T-helper 2 cell treated with Interferon-gamma antibody and Interleukin-4, amounts not matched to agents 5 μg/mL and 100 μg/mL, for 36 hours (primary cell): ENCODE measurements at regions not wholly inside any gene's neighbourhood (a gene's known extent, or its start where the extent isn't known, plus 50 kb on each side); places are given as distances from the start of the nearest gene placed in this dataset.

Experiments used
- DNase-seq: peaks from one replicate; pipeline ENCODE4 v3.0.0; 2021; ENCODE audit warnings: low spot score
- H3K27ac Mint-ChIP-seq: one replicate; pipeline ENCODE4 v1.8.0; 2021; ENCODE audit warnings: mild to moderate bottlenecking, mixed read lengths
- H3K27me3 Mint-ChIP-seq: one replicate; pipeline ENCODE4 v1.8.0; 2021; ENCODE audit warnings: low read depth, mixed read lengths
- H3K36me3 Mint-ChIP-seq: one replicate; pipeline ENCODE4 v1.8.0; 2021; ENCODE audit warnings: low read depth, mixed read lengths
- H3K4me1 Mint-ChIP-seq: one replicate; pipeline ENCODE4 v1.8.0; 2021; ENCODE audit warnings: low read depth, mixed read lengths
- H3K4me3 Mint-ChIP-seq: one replicate; pipeline ENCODE4 v1.8.0; 2022; ENCODE audit warnings: mild to moderate bottlenecking, moderate library complexity, mixed read lengths
- H3K9me3 Mint-ChIP-seq: one replicate; pipeline ENCODE4 v1.8.0; 2021; ENCODE audit warnings: mixed read lengths

- Mint-ChIP-seq H3K27ac (peak overlapping the region; percentile 44), H3K27me3 (no peaks in the 10 kb centered on the region), H3K36me3 (peaks cover 14% of the 10 kb centered on the region), H3K9me3 (no peaks in the 10 kb centered on the region), H3K4me3 (no peak overlapping the region), H3K4me1 (peaks cover 14% of the 10 kb centered on the region)
- no peak for DNase-seq
Measured at GRCh38 chr2:74048843-74049519, 64.3 kb downstream of the TET3 start.

- Mint-ChIP-seq H3K4me1 (peaks cover 16% of the 10 kb centered on the region), H3K36me3 (peaks cover 14% of the 10 kb centered on the region), H3K4me3 (no peak overlapping the region), H3K27ac (no peak overlapping the region), H3K27me3 (no peaks in the 10 kb centered on the region), H3K9me3 (no peaks in the 10 kb centered on the region)
- DNase-seq, result no peak
Measured at GRCh38 chr2:74050151-74050550, 65.4 kb downstream of the TET3 start.

DNA sequence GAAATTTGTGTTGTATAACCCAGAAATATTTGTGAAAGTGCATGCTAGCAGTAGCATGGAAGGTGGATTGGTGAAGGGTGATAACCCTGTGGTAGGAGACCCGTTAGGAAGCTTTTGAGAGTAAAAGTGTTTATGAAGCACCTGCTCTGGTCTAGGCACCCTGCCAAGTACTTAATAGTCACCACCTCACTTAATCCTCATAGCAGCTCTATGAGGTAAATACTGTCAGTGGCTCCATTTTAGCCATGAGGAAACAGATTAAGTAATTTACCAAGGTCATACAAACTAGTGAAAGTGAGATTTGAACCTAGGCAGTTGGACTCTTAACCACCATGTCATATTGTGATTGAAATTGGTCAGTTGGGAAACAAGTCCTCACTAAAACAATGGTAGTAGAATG, 66.8 kb downstream of the TET3 start:
- Mint-ChIP-seq H3K4me3 (no peak overlapping the region), H3K36me3 (peaks cover 14% of the 10 kb centered on the region)

GRCh38 chr2:74052732-74053710, 68.3 kb downstream of the TET3 start:
- Mint-ChIP-seq H3K9me3 (no peaks in the 10 kb centered on the region), H3K27ac (peak overlapping the region; percentile 46), H3K36me3 (peaks cover 17% of the 10 kb centered on the region), H3K27me3 (no peaks in the 10 kb centered on the region), H3K4me1 (peaks cover 16% of the 10 kb centered on the region), H3K4me3 (peak overlapping the region; percentile 40)
- no peak for DNase-seq

More for the DNA sequence above, 66.8 kb downstream of the TET3 start:
- no peak for DNase-seq
- H3K27me3 Mint-ChIP-seq, result no peaks in the 10 kb centered on the region
- no peaks in the 10 kb centered on the region for H3K9me3 Mint-ChIP-seq
- no peak overlapping the region for H3K27ac Mint-ChIP-seq
- peaks cover 16% of the 10 kb centered on the region for H3K4me1 Mint-ChIP-seq

DNA sequence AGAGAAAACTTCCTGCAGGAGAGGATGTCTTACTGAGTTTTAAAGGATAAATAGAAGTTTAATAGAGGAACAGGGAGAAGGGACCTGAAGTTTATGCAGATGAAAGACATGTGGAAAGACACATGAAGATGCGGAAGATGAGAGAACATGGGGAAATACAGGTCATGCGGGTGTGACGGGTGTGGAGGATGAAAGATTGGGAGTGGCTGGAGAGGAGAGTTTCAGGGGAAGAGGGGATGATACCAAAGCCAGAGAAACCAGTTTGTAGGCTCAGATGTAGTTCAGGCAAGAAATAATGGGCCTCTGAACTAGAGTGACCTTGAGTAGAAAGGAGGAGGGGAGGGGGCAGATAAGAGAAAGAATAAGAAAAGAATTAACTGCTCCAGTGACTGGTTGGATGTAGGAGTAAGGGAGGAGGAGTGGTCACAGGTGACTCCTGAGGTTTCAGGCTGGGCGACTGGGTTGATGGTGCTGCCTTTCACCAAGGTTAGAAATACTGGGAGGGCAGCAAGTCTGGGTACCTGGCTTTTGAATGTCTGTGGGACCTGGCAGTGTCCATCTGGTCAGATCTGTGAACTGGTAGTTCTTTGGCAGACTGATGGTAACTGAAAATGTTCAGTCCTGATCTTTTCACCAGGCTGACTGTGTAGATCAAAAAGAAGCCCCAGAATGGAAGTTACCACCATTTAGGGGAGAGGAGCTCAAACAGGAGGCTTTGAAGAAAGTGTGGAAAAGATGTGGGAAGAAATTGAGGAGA, 69.4 kb downstream of the TET3 start:
- Mint-ChIP-seq H3K27ac (no peak overlapping the region), H3K4me3 (peak overlapping the region; percentile 40), H3K9me3 (no peaks in the 10 kb centered on the region), H3K36me3 (peaks cover 10% of the 10 kb centered on the region), H3K4me1 (peaks cover 13% of the 10 kb centered on the region), H3K27me3 (no peaks in the 10 kb centered on the region)
- no peak for DNase-seq

GRCh38 chr2:74059137-74059775, 74.5 kb downstream of the TET3 start:
- Mint-ChIP-seq H3K36me3 (peaks cover 13% of the 10 kb centered on the region), H3K4me1 (peaks cover 2% of the 10 kb centered on the region), H3K4me3 (no peak overlapping the region), H3K9me3 (no peaks in the 10 kb centered on the region), H3K27ac (no peak overlapping the region), H3K27me3 (no peaks in the 10 kb centered on the region)
- no peak for DNase-seq

DNA sequence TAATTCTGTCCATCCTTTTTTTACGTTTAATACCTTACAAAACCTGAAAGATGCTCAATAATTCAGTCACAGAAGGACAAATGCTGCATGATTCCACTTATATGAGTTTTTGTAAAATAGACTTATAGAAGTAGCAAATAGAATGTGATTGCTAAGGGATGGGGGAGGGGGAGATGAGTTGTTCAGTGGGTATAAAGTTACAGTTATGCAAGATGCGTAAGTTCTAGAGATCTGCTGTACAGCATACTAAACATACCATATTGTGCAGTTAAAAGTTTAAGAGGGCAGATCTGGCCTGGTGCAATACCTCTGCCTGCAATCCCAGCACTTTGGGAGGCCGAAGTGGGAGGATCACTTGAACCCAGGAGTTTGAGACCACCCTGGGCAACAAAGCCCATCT, 78.8 kb downstream of the TET3 start:
- Mint-ChIP-seq H3K27ac (no peak overlapping the region), H3K36me3 (peaks cover 5% of the 10 kb centered on the region), H3K9me3 (no peaks in the 10 kb centered on the region), H3K4me1 (peaks cover 4% of the 10 kb centered on the region), H3K27me3 (no peaks in the 10 kb centered on the region), H3K4me3 (no peak overlapping the region)
- DNase-seq, result no peak

GRCh38 chr2:74065456-74065855, 80.7 kb downstream of the TET3 start:
- Mint-ChIP-seq H3K4me1 (peaks cover 4% of the 10 kb centered on the region), H3K27ac (no peak overlapping the region), H3K4me3 (no peak overlapping the region), H3K9me3 (no peaks in the 10 kb centered on the region), H3K36me3 (peaks cover 6% of the 10 kb centered on the region), H3K27me3 (no peaks in the 10 kb centered on the region)
- no peak for DNase-seq

- Mint-ChIP-seq H3K4me1 (peaks cover 4% of the 10 kb centered on the region), H3K4me3 (no peak overlapping the region), H3K36me3 (peaks cover 6% of the 10 kb centered on the region), H3K27ac (no peak overlapping the region), H3K9me3 (no peaks in the 10 kb centered on the region), H3K27me3 (no peaks in the 10 kb centered on the region)
- no peak for DNase-seq
Measured at GRCh38 chr2:74066491-74067203, 81.1 kb downstream of the BOLA3 start.

DNA sequence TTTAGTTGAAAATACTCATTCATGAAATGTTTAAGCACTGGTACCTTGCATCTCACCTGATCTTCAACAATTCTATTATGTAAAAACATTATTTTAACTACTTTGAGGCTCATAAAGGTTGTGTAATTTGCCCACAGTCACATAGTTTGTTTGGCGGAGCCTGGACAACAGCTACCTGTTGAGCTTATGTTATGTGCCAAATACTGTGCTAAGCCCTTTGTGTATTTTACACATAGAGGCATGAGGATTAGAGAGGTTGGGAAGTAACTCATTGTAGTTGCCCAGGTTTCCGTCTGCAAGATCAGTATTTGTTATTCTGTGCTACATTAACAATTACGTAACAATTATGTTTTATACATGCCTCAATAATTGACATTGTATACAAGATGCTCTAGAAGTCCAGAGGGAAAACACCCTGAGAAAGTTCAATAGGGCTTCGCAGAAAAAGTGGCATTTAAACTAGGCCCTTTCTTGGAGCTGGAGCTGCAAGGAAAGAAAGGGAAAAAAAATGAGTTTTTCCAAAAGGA, 80.4 kb downstream of the BOLA3 start:
- no peak for DNase-seq
- no peak overlapping the region for H3K4me3 Mint-ChIP-seq
- peaks cover 6% of the 10 kb centered on the region for H3K4me1 Mint-ChIP-seq
- H3K27me3 Mint-ChIP-seq, result no peaks in the 10 kb centered on the region
- peaks cover 8% of the 10 kb centered on the region for H3K36me3 Mint-ChIP-seq
- H3K9me3 Mint-ChIP-seq, result no peaks in the 10 kb centered on the region
- H3K27ac Mint-ChIP-seq, result no peak overlapping the region

DNA sequence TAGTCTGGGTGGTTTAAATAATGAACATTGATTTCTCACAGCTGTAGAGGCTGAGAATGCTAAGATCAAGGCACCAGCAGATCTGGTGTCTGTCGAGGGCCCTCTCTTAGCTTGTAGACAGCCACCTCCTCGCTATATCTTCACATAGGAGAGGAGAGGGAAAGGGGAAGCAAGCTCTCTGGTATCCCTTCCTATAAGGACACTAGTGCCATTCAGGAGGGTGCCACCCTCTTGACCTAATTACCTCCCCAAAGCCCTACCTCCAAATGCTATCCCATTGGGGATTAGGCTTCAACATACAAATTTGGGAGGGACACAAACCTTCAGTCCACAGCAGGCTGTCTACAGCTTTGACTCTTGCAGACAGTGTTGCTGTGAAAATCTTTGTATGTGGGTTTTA, 76.7 kb downstream of the BOLA3 start:
- H3K4me3 Mint-ChIP-seq, result no peak overlapping the region
- no peaks in the 10 kb centered on the region for H3K27me3 Mint-ChIP-seq
- no peak for DNase-seq
- H3K4me1 Mint-ChIP-seq, result peaks cover 8% of the 10 kb centered on the region
- no peak overlapping the region for H3K27ac Mint-ChIP-seq
- peaks cover 18% of the 10 kb centered on the region for H3K36me3 Mint-ChIP-seq
- no peaks in the 10 kb centered on the region for H3K9me3 Mint-ChIP-seq

DNA sequence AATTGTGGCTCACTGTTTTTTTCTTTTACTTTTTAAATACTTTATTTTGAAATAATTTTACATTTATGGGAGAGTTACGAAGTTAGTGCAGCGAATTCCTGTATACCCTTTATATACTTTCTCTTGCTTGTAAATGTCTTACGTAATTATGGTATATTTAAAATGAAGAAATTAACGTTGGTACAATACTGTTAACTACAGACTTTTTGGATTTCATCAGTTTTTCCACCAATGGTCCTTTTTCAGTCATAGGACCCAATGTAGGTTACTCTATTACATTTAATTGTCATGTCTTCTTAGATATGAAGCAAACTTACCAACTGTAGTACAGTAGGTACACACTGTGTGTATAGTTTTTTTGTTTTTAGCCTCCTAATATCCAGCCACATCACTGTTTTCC, 76.3 kb downstream of the BOLA3 start:
- Mint-ChIP-seq H3K27me3 (no peaks in the 10 kb centered on the region), H3K36me3 (peaks cover 18% of the 10 kb centered on the region), H3K4me3 (no peak overlapping the region), H3K27ac (no peak overlapping the region), H3K9me3 (no peaks in the 10 kb centered on the region), H3K4me1 (peaks cover 8% of the 10 kb centered on the region)
- no peak for DNase-seq

DNA sequence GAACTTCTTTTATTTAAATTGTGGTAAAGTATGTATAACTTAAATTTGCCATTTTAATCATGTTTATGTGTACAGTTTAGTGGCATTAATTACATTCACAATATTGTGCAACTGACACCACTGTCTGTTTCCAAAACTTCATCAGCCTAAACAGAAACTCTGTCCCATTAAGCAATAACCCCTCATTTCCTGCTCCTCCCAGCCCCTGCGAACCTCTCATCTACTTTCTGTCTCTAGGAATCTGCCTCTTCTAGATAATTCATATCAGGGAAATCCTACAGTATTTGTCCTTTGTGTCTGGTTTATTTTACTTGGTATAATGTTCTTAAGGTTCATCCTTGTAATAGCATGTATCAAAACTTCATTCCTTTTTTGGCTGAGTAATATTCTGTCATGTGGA, 75.1 kb downstream of the BOLA3 start:
- Mint-ChIP-seq H3K9me3 (no peaks in the 10 kb centered on the region), H3K4me1 (peaks cover 8% of the 10 kb centered on the region), H3K4me3 (no peak overlapping the region), H3K27ac (no peak overlapping the region), H3K36me3 (peaks cover 18% of the 10 kb centered on the region), H3K27me3 (no peaks in the 10 kb centered on the region)
- DNase-seq, result no peak
